ENCODE measurements at regions not wholly inside any gene's neighbourhood (a gene's known extent, or its start where the extent isn't known, plus 50 kb on each side); places are given as distances from the start of the nearest gene placed in this dataset.
"Not testable (repeated sequence)": the region's sequence is repeated elsewhere in the genome, so short reads cannot be mapped to it uniquely, and the experiment has no call there.

DNA sequence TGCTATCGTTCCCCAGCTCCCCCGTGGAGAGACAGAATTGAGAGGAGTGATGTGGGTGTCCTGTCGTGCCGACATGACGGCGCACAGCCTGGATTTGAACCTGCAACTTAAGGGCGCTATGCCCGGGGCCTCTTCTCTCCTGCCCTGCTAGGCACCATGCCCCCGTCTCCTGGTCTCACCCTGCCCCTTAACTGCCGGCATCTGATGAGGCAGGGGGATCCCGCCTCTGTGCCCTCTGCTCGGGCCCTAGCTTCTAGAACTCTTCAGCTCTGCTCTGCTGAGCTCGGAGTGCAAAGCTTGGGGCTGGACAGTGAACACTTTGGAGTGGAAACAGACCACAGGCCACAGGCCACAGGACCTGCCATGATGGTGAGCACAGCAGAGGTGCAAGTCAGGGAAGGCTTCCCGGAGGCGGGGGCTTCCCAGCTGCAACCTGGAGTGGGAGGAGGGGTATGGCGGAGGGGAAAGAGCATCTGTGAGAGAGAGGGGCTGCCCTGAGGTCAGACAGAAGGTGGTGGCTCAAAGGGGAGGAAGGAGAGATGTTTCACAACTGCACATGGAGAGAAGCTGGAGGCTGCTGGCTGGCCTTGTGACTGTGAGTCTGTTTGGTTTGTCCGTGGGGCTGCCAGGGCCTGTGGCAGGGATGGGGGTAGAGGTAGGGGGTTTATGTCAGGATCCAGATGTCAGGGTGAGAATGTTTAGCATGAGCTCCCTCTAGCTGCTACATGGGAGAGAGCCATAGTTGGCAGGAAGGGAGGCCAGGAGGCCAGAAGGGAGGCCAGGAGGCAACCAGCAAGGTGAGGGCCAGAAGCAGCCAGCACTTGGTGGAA, 107.8 kb downstream of the CRLF3 start:
- Histone ChIP-seq H3K79me2 (peaks cover 49% of the 10 kb centered on the region), H3K4me1 (no peaks in the 10 kb centered on the region)

DNA sequence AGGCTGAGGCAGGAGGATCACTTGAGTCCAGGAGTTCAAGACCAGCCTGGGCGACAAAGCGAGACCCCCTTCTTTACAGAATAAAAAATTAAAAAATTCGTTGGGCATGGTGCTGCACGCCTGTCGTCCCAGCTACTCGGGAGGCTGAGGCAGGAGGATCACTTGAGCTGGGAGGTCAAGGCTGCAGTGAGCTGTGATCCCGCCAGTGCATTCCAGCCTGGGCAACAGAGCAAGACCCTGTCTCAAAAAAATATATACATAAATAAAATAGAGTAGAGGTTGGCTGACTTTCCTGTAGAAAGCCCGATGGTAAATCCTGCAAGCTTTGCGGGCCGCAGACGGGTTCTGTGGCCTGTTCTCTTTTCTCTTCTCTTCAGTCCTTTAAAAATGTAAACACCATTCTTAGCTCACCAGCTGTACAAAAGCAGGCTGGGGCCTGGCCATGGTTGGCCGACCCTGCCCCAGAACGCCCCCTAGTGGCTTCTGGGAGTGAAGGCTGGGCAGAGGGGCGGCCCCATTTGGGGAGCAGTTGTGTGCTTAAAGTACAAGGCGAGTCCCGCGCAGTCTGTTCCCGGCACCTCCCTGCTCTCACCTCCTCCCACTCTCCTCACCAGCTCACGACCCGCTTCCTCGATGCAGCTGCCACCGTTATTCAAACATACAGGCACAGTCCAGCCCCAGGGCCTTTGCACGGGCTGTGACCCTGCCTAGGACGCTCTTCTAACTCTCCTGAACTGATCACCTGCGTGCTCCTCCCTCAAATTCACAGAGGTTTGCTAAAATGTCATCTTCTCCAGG, 109.5 kb downstream of the CRLF3 start:
- not testable (repeated sequence) for H3K4me3 ChIP-seq (ENCODE audit: low read depth, low read length); H3K9me3 ChIP-seq (ENCODE audit: control insufficient read depth, low read length); H3K27ac ChIP-seq; H3K4me1 ChIP-seq; H3K9ac ChIP-seq; H3K27me3 ChIP-seq (ENCODE audit: control insufficient read depth, insufficient read depth, low read length); H2AFZ ChIP-seq; H3K4me2 ChIP-seq (ENCODE audit: low read length); H3K36me3 ChIP-seq (ENCODE audit: control insufficient read depth, insufficient read depth, low read length)
- peaks cover 49% of the 10 kb centered on the region for H3K79me2 ChIP-seq
- TF ChIP-seq, protein P1, sequence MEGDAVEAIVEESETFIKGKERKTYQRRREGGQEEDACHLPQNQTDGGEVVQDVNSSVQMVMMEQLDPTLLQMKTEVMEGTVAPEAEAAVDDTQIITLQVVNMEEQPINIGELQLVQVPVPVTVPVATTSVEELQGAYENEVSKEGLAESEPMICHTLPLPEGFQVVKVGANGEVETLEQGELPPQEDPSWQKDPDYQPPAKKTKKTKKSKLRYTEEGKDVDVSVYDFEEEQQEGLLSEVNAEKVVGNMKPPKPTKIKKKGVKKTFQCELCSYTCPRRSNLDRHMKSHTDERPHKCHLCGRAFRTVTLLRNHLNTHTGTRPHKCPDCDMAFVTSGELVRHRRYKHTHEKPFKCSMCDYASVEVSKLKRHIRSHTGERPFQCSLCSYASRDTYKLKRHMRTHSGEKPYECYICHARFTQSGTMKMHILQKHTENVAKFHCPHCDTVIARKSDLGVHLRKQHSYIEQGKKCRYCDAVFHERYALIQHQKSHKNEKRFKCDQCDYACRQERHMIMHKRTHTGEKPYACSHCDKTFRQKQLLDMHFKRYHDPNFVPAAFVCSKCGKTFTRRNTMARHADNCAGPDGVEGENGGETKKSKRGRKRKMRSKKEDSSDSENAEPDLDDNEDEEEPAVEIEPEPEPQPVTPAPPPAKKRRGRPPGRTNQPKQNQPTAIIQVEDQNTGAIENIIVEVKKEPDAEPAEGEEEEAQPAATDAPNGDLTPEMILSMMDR (IDR thresholded peaks at IDR 0.05), result peak; percentile 30

More for the DNA sequence above, 107.8 kb downstream of the CRLF3 start:
- Histone ChIP-seq H2AFZ (no peak overlapping the region), H3K9ac (no peak overlapping the region), H3K9me3 (ENCODE audit: control insufficient read depth, low read length) (no peaks in the 10 kb centered on the region), H3K4me3 (ENCODE audit: low read depth, low read length) (no peak overlapping the region), H3K4me2 (ENCODE audit: low read length) (no peak overlapping the region), H3K27ac (no peak overlapping the region), H3K27me3 (ENCODE audit: control insufficient read depth, insufficient read depth, low read length) (no peaks in the 10 kb centered on the region), H3K36me3 (ENCODE audit: control insufficient read depth, insufficient read depth, low read length) (no peaks in the 10 kb centered on the region)
- TF ChIP-seq, protein P1 (IDR thresholded peaks at IDR 0.05), result no peak

- H3K4me1 ChIP-seq; H3K9me3 ChIP-seq (ENCODE audit: control insufficient read depth, low read length); H2AFZ ChIP-seq; H3K27me3 ChIP-seq (ENCODE audit: control insufficient read depth, insufficient read depth, low read length); H3K4me3 ChIP-seq (ENCODE audit: low read depth, low read length); H3K36me3 ChIP-seq (ENCODE audit: control insufficient read depth, insufficient read depth, low read length); H3K9ac ChIP-seq; H3K27ac ChIP-seq: not testable (repeated sequence)
- peak overlapping the region; percentile 38 for H3K4me2 ChIP-seq (ENCODE audit: low read length)
- peaks cover 37% of the 10 kb centered on the region for H3K79me2 ChIP-seq
Measured at GRCh38 chr17:30713805-30714204, 110.7 kb downstream of the CRLF3 start.

- H3K36me3 ChIP-seq (ENCODE audit: control insufficient read depth, insufficient read depth, low read length); H3K27ac ChIP-seq; H3K4me3 ChIP-seq (ENCODE audit: low read depth, low read length); H2AFZ ChIP-seq; H3K9ac ChIP-seq; H3K4me2 ChIP-seq (ENCODE audit: low read length); H3K9me3 ChIP-seq (ENCODE audit: control insufficient read depth, low read length); H3K27me3 ChIP-seq (ENCODE audit: control insufficient read depth, insufficient read depth, low read length); H3K4me1 ChIP-seq: not testable (repeated sequence)
- H3K79me2 ChIP-seq, result peaks cover 30% of the 10 kb centered on the region
Measured at GRCh38 chr17:30712859-30713258, 111.6 kb downstream of the CRLF3 start.

DNA sequence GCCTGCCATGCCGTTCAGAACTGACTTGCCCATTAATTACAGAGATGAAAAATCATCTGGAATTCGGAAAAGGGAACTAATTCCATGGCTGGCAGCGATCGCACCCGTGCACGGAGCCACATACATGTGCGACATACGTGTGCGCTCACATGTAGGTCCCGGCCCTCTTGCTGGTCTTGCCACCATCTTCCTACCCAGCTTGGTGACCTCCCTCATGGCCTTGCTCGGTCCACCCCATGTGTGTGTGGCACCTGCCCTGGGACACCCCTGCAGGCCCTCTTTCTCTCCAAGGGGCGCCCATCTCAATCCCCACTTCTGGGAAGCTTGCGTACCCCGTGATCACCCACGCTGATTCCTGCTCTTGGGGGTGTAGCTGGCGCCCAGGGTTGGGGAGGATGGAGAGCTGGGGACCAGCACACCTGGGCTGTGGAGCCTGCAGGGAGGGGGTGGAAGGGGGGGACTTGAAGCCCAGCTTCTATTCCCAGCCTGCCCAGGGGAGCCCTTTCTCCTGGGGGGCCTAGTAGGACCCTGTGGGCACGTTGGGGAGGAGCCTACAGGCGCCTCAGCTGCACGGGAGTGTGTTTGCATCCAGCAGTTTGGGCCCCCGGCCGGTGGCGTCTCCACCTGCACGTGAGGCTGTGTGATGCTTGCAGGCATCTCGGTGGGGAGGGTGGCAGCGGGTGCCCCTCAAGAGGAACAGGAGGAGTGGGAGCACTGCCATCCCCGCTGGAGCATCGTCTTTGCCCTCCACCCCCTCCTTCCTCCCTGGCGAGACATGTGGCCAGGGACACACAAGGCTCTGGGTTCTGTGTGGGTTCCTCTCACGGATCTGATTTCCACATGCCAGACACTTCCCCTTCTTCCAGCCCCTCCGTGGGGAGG, 112.6 kb downstream of the CRLF3 start:
- H3K27me3 ChIP-seq (ENCODE audit: control insufficient read depth, insufficient read depth, low read length); H3K4me3 ChIP-seq (ENCODE audit: low read depth, low read length); H3K4me1 ChIP-seq; H3K4me2 ChIP-seq (ENCODE audit: low read length); H3K36me3 ChIP-seq (ENCODE audit: control insufficient read depth, insufficient read depth, low read length); H3K9ac ChIP-seq; H2AFZ ChIP-seq; H3K9me3 ChIP-seq (ENCODE audit: control insufficient read depth, low read length); H3K27ac ChIP-seq: not testable (repeated sequence)
- peaks cover 24% of the 10 kb centered on the region for H3K79me2 ChIP-seq

DNA sequence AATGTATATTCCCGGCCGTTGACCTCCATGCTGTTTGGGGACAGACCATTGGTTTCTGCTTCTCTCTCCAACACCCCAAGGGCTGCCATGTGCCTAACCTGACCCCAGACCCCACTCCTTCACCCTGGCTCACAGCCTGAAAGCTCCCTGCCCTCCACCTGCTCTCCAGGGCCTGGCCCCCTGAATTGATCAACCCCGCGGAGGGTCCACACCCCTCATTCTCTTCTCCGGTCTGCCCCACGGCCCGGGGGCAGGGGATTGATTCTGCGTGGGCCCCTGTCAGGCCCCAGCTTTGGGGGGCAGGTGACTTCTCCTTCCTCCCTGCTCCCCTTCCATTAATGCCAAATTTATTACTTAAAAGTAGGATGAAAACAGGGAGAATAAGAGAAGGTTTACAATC, 113.3 kb downstream of the CRLF3 start:
- H3K9me3 ChIP-seq (ENCODE audit: control insufficient read depth, low read length); H2AFZ ChIP-seq; H3K4me1 ChIP-seq; H3K9ac ChIP-seq; H3K4me3 ChIP-seq (ENCODE audit: low read depth, low read length); H3K27ac ChIP-seq; H3K27me3 ChIP-seq (ENCODE audit: control insufficient read depth, insufficient read depth, low read length); H3K36me3 ChIP-seq (ENCODE audit: control insufficient read depth, insufficient read depth, low read length): not testable (repeated sequence)
- peaks cover 19% of the 10 kb centered on the region for H3K79me2 ChIP-seq
- H3K4me2 ChIP-seq (ENCODE audit: low read length), result peak overlapping the region; percentile 68

DNA sequence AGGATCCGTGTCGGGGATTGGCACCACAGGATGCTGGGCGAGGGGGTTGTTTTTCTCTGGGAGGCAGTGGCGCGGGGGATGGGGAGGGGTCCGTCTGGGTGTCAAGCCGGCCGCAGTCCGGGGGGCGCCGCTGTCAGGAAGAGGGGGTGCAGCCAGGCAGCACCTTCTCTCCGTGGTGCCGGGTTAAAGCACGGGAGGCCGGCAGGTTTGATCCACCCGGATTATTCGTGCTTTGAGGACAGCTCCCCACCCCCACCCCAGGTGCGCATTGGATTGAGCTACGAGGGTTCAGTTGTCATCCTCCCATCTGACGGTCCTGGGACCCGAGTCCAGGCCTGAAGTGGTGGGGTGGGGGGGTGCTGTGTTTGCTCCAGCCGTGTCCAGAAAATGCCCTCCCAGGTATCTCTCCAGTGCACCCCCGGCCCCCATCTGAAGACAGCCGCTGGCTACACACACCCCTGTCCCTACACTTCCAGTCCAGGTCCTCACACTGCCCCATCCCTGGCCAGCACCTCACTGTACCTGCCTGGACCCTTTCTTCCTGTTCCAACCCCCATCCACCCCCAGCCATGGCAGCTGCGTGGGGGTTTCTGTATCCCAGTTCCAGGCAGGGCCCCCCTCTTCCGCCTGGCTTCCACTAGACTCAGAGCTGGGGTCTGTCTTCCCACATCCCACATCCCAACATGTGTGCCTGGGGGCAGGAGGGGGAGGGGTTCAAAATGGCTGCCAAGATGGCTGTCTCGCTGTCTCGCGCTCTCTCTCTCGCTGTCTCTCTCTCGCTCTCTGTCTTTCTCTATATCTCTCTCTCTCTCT, 114.0 kb downstream of the CRLF3 start:
- H3K36me3 ChIP-seq (ENCODE audit: control insufficient read depth, insufficient read depth, low read length); H3K4me1 ChIP-seq; H3K9me3 ChIP-seq (ENCODE audit: control insufficient read depth, low read length); H3K27me3 ChIP-seq (ENCODE audit: control insufficient read depth, insufficient read depth, low read length); H3K27ac ChIP-seq: not testable (repeated sequence)
- peaks cover 17% of the 10 kb centered on the region for H3K79me2 ChIP-seq
- peak overlapping the region; percentile 59 for H2AFZ ChIP-seq
- H3K4me2 ChIP-seq (ENCODE audit: low read length), result peak overlapping the region; percentile 68
- H3K9ac ChIP-seq, result peak overlapping the region; percentile 50
- peak overlapping the region; percentile 57 for H3K4me3 ChIP-seq (ENCODE audit: low read depth, low read length)

DNA sequence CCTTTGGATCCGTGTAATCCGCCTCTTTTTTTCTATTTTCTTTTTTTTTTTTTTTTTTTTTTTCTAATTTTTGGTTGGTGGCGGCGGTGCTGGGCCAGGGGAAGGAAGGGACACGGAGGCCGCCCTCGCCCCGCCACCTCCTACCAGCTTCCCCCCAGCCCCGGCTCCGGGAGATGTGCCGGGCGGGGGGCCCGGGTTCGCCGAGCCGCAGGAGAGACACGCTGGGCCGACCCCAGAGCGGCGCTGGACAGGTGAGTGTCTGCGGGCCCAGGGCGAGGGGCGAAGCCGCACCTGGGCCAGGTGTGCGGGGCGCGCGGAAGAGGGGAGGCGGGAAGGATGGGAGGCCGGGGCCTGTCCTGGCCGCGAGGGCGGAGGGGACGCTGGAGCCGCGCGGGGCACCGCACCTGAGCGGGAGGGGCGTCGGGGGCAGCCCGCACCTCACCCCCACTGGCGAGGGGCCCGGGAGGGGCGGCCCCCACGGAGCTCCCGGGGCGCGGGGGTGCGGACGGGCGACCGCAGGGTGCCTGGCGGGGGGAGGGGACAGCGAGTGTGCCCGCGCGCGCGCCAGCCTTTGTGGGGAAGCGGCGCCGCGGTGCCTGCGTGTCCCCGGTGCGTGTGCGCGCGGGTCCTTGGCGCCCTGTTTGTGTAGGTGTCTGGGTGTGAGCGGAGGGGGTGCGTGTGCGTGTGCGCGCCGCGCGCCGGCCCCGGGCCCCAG, 114.8 kb downstream of the CRLF3 start:
- not testable (repeated sequence) for H3K27ac ChIP-seq; H3K36me3 ChIP-seq (ENCODE audit: control insufficient read depth, insufficient read depth, low read length); H3K9me3 ChIP-seq (ENCODE audit: control insufficient read depth, low read length); H3K4me1 ChIP-seq; H3K27me3 ChIP-seq (ENCODE audit: control insufficient read depth, insufficient read depth, low read length)
- Histone ChIP-seq H3K4me3 (ENCODE audit: low read depth, low read length) (peak overlapping the region; percentile 57), H2AFZ (peak overlapping the region; percentile 64), H3K4me2 (ENCODE audit: low read length) (peak overlapping the region; percentile 68), H3K9ac (peak overlapping the region; percentile 50), H3K79me2 (peaks cover 11% of the 10 kb centered on the region)
